ENCODE measurements at regions not wholly inside any gene's neighbourhood (a gene's known extent, or its start where the extent isn't known, plus 50 kb on each side); places are given as distances from the start of the nearest gene placed in this dataset.

DNA sequence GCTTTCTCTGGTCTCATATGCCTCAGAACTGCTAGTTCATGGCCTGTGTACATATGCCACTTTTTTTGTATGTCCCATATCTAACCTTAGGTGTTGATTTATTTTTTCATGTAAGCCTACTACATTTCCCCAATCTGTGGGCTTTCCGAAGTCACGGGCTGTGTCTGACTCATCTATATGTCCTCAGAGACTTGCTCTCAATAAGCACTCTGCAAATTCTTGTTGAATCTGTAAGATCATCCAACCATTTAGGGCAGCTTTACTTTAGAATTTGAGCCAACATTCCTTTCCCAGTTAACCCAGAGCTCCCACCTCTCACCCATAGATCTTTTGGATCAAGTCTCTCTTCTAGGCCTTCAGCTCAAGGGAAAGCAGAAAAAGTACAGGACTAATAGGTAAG is 263.4 kb downstream of the SEC61B start:
- Mint-ChIP-seq H3K27me3 (ENCODE audit: low read depth) (no peaks in the 10 kb centered on the region), H3K4me3 (no peak overlapping the region), H3K27ac (ENCODE audit: unreplicated experiment) (no peak overlapping the region), H3K9me3 (peaks cover 3% of the 10 kb centered on the region), H3K36me3 (ENCODE audit: low read depth) (peaks cover 3% of the 10 kb centered on the region), H3K4me1 (no peaks in the 10 kb centered on the region)
- no peak for DNase-seq (ENCODE audit: low read depth, low spot score)
- TF ChIP-seq CTCF (conservative IDR thresholded peaks at IDR 0.05): no peak

DNA sequence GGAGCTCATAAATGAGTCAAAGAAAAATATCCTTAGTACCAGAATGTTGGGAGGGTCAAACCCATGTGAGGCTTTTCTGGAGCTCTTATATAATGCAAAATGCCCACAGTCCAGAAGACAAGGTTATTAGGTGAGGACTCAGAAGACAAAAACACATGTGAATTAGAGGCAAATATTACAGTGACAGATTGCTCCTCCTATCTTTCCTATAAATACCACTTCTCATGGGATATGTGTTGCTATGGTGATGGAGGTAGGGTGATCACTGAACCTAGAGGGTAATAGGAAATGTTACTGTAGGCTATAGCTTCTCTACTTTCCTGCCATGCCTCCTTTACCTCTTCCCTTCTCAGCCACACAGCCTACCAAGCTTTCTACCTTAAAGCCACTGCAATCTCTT is 264.6 kb downstream of the SEC61B start:
- no peaks in the 10 kb centered on the region for H3K27me3 Mint-ChIP-seq (ENCODE audit: low read depth)
- no peak for DNase-seq (ENCODE audit: low read depth, low spot score)
- peaks cover 4% of the 10 kb centered on the region for H3K4me1 Mint-ChIP-seq
- H3K4me3 Mint-ChIP-seq: no peak overlapping the region
- H3K27ac Mint-ChIP-seq (ENCODE audit: unreplicated experiment): no peak overlapping the region
- H3K36me3 Mint-ChIP-seq (ENCODE audit: low read depth): peaks cover 3% of the 10 kb centered on the region
- H3K9me3 Mint-ChIP-seq: no peaks in the 10 kb centered on the region
- TF ChIP-seq CTCF (conservative IDR thresholded peaks at IDR 0.05): no peak

DNA sequence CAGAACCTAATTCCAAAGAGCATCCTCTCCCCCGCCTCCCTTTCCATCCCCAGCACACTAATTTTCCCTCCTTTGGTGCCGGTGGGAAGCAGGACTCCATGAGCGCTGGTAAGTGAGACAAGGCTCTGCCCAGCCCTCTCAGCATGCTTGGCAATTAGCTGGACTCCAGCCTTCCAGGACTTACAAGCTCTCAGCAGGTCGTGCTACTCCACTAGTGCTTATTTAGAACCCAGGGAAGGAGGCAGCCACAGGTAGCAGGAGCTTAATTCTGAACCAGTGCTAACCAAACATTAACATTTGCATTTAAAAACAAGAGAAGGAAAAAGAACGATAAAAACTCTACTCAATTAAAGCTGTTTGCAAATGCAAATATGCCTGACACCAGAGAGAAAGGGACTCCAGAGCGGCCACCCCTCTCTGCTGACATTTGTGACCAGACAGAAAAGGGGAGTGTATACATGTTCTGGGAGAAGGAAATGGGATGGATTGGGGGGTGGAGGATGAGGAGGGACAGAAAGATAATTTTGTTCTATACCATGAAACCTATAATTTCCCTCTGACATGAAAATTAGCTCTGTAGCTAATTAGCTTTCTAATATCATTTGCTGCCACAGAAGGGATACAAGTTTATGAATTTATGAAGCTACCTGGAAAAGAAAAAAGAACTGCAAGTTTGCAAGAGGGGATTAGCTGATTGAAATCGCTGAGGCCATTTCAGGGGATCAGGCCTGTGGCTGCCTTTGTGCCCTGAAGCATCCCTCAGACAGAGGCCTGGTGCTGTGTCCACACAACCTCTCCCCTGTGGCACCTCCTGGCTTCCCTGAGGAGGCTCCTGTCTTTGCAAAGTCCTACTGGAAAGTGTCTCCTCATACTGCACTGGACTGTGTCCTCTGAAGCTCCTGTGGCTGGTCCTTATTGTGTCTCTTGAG is 266.3 kb downstream of the SEC61B start:
- Mint-ChIP-seq H3K9me3 (no peaks in the 10 kb centered on the region), H3K4me3 (no peak overlapping the region), H3K4me1 (peaks cover 7% of the 10 kb centered on the region), H3K27ac (ENCODE audit: unreplicated experiment) (no peak overlapping the region), H3K27me3 (ENCODE audit: low read depth) (no peaks in the 10 kb centered on the region), H3K36me3 (ENCODE audit: low read depth) (peaks cover 3% of the 10 kb centered on the region)
- TF ChIP-seq CTCF (conservative IDR thresholded peaks at IDR 0.05): no peak
- DNase-seq (ENCODE audit: low read depth, low spot score): no peak

DNA sequence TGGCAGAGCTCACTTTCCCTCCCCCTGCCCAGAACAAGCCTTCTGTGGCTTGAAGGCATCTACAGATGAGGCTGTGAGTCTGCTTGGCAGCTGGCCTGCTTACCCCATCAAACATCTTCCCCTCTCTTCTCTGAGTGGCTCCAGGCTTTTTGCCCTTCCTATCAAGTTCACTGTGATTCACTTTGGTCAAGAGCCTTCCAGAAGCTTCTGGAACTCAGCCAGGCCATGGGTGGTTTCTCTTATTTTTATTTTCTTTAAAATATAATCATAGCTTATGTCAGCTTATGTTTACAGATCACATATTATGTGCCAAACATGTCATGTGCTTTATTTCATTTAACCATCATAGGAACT is 267.0 kb downstream of the SEC61B start:
- H3K4me1 Mint-ChIP-seq: peaks cover 7% of the 10 kb centered on the region
- H3K9me3 Mint-ChIP-seq: no peaks in the 10 kb centered on the region
- TF ChIP-seq CTCF (conservative IDR thresholded peaks at IDR 0.05): no peak
- H3K4me3 Mint-ChIP-seq: no peak overlapping the region
- H3K27me3 Mint-ChIP-seq (ENCODE audit: low read depth): no peaks in the 10 kb centered on the region
- DNase-seq (ENCODE audit: low read depth, low spot score): no peak
- no peak overlapping the region for H3K27ac Mint-ChIP-seq (ENCODE audit: unreplicated experiment)
- H3K36me3 Mint-ChIP-seq (ENCODE audit: low read depth): peaks cover 3% of the 10 kb centered on the region

DNA sequence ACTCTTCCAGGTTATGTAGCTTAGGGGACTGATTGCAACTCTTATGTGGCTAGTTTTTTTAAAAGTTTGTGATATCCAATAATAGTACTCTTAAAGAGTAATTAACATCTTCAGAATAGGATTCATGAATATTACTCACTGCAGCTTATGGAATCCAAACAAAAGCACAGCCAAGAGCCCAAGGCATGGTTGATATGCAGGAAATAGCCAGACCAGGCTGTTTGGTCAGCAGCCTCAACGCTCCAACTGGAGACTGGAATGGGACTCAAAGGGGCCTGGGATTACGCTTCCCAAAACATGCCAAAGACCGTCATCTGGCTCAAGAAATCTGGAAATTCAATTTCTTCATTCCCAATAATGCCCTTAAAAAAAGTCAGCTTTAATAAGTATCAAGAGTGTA is 268.6 kb downstream of the SEC61B start:
- H3K4me3 Mint-ChIP-seq: no peak overlapping the region
- no peaks in the 10 kb centered on the region for H3K27me3 Mint-ChIP-seq (ENCODE audit: low read depth)
- H3K27ac Mint-ChIP-seq (ENCODE audit: unreplicated experiment): no peak overlapping the region
- DNase-seq (ENCODE audit: low read depth, low spot score): no peak
- no peaks in the 10 kb centered on the region for H3K36me3 Mint-ChIP-seq (ENCODE audit: low read depth)
- no peak for TF ChIP-seq CTCF (conservative IDR thresholded peaks at IDR 0.05)
- peaks cover 7% of the 10 kb centered on the region for H3K4me1 Mint-ChIP-seq
- H3K9me3 Mint-ChIP-seq: no peaks in the 10 kb centered on the region

All from neural crest cell (in vitro differentiated cells).